HepG2 (cell line): ENCODE measurements at regions not wholly inside any gene's neighbourhood (a gene's known extent, or its start where the extent isn't known, plus 50 kb on each side); places are given as distances from the start of the nearest gene placed in this dataset.

Experiments used
- AGO2 ChIP-seq: fragments of 200-400 bp; formaldehyde crosslinking; optimal IDR thresholded peaks from 2 replicates; pipeline ENCODE3; 2017; ENCODE audit warnings: mild to moderate bottlenecking, low read depth, low read length, moderate library complexity
- DDIT3 ChIP-seq: sonication (generic); formaldehyde crosslinking; IDR thresholded peaks from 2 replicates; pipeline ENCODE4 v1.4.0; 2020; ENCODE audit warnings: mild to moderate bottlenecking, missing genetic modification reagents
- DNMT3B ChIP-seq: conservative IDR thresholded peaks from 2 replicates; pipeline ENCODE4 v1.6.1; 2016; ENCODE audit warnings: missing biosample characterization, control low read depth
- HMG20A ChIP-seq: IDR thresholded peaks from 2 replicates; pipeline ENCODE4 v1.6.1; 2016; ENCODE audit warnings: borderline replicate concordance
- HMG20B ChIP-seq: conservative IDR thresholded peaks from 2 replicates; pipeline ENCODE4 v1.6.1; 2016; ENCODE audit warnings: missing genetic modification reagents, missing compliant biosample characterization
- ISX ChIP-seq: sonication (generic); formaldehyde crosslinking; conservative IDR thresholded peaks from 2 replicates; pipeline ENCODE4 v1.5.0; 2020; ENCODE audit warnings: missing genetic modification reagents
- PHB2 ChIP-seq: fragments of 450-650 bp; IDR thresholded peaks from 2 replicates; pipeline ENCODE4 v1.6.1; 2018; ENCODE audit not compliant: partially characterized antibody
- POGZ ChIP-seq: sonication (generic); formaldehyde crosslinking; IDR thresholded peaks from 2 replicates; pipeline ENCODE4 v1.4.0; 2020; ENCODE audit warnings: mild to moderate bottlenecking, missing genetic modification reagents
- RELA ChIP-seq: sonication (generic); formaldehyde crosslinking; IDR thresholded peaks from 2 replicates; pipeline ENCODE4 v1.4.0; 2020; ENCODE audit warnings: missing genetic modification reagents
- THAP8 ChIP-seq: sonication (generic); formaldehyde crosslinking; IDR thresholded peaks from 2 replicates; pipeline ENCODE4 v1.5.1; 2020; ENCODE audit warnings: missing genetic modification reagents, mild to moderate bottlenecking, borderline replicate concordance
- YEATS4 ChIP-seq: sonication (generic); formaldehyde crosslinking; IDR thresholded peaks from 2 replicates; pipeline ENCODE4 v1.4.0; 2020; ENCODE audit warnings: missing genetic modification reagents, borderline replicate concordance
- ZNF367 ChIP-seq: sonication (generic); formaldehyde crosslinking; IDR thresholded peaks from 2 replicates; pipeline ENCODE4 v1.4.0; 2020; ENCODE audit warnings: missing genetic modification reagents, borderline replicate concordance
- ZNF580 ChIP-seq: IDR thresholded peaks from 2 replicates; pipeline ENCODE4 v1.6.1; 2016; ENCODE audit warnings: low read depth, borderline replicate concordance
- TF ChIP-seq, protein P1 (sequence below): sonication (generic); formaldehyde crosslinking; IDR thresholded peaks from 2 replicates; pipeline ENCODE4 v1.5.0; 2020; ENCODE audit warnings: missing genetic modification reagents
- TF ChIP-seq, protein P2 (sequence below): sonication (generic); formaldehyde crosslinking; IDR thresholded peaks from 2 replicates; pipeline ENCODE4 v1.9.0; 2021; ENCODE audit warnings: missing genetic modification reagents, borderline replicate concordance
- TF ChIP-seq, protein P3 (sequence below): sonication (generic); formaldehyde crosslinking; IDR thresholded peaks from 2 replicates; pipeline ENCODE4 v1.9.0; 2021; ENCODE audit warnings: missing genetic modification reagents, borderline replicate concordance
- TF ChIP-seq, protein P4 (sequence below): sonication (generic); formaldehyde crosslinking; IDR thresholded peaks from 2 replicates; pipeline ENCODE4 v1.4.0; 2020; ENCODE audit warnings: mild to moderate bottlenecking, missing genetic modification reagents

DNA sequence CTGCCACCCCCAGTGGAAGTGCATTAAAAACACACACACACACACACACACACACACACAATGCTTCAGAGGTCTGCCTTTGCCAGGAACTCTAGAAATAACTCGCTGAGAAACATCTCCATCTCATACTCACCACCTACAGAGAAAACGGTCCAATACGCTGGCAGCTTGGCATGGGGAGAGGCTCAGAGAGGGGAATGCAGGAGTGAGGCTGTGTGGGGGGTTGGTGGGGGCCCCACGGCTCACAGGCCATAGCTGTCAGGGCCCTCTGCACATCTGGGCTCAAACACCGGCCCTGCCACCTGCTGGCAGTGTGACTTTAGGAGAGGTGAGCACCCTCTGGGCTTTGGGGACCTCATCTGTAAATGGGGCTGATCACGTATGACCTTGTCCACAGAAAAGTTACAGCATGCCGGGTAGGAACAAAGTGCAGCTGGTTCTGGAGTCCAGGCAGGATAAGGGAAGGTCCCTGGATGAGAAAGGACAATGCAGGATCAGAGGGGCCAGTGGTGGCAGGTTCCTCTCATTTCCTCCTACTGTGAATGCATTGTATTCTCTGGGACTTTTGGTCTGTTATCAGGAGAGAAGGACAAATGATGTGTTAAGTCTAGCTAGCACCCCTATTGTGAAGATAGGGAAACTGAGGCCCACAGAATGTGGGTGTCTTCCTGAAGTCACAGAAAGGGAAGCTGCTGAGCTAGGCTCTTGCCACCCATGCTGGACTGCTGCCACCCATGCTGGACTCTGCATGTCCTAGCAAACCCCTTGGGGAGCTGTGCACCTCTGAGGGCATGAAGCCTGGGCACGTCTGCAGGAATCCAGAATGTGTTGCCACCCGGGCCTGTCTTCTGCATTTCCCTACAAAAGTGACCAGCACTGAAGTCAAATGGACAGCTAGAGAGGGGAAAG, 404.6 kb downstream of the RPS24 start (continued):
- peak; percentile 66; the same call in 1 of the 2 replicates for TF ChIP-seq POGZ (CRISPR knock-in tag)
- TF ChIP-seq, protein P1, sequence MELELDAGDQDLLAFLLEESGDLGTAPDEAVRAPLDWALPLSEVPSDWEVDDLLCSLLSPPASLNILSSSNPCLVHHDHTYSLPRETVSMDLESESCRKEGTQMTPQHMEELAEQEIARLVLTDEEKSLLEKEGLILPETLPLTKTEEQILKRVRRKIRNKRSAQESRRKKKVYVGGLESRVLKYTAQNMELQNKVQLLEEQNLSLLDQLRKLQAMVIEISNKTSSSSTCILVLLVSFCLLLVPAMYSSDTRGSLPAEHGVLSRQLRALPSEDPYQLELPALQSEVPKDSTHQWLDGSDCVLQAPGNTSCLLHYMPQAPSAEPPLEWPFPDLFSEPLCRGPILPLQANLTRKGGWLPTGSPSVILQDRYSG (CRISPR knock-in tag): no peak
- no peak for TF ChIP-seq ZNF367 (CRISPR knock-in tag)
- TF ChIP-seq THAP8 (CRISPR knock-in tag): no peak
- TF ChIP-seq, protein P2, sequence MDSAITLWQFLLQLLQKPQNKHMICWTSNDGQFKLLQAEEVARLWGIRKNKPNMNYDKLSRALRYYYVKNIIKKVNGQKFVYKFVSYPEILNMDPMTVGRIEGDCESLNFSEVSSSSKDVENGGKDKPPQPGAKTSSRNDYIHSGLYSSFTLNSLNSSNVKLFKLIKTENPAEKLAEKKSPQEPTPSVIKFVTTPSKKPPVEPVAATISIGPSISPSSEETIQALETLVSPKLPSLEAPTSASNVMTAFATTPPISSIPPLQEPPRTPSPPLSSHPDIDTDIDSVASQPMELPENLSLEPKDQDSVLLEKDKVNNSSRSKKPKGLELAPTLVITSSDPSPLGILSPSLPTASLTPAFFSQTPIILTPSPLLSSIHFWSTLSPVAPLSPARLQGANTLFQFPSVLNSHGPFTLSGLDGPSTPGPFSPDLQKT (CRISPR knock-in tag): no peak
- TF ChIP-seq YEATS4 (CRISPR knock-in tag): no peak
- no peak for TF ChIP-seq RELA (CRISPR knock-in tag)
- no peak for TF ChIP-seq DNMT3B
- no peak for TF ChIP-seq HMG20B (CRISPR knock-in tag)
- TF ChIP-seq ZNF580: peak; percentile 57; the same call in 1 of the 2 replicates
- TF ChIP-seq PHB2: no peak
- TF ChIP-seq, protein P3, sequence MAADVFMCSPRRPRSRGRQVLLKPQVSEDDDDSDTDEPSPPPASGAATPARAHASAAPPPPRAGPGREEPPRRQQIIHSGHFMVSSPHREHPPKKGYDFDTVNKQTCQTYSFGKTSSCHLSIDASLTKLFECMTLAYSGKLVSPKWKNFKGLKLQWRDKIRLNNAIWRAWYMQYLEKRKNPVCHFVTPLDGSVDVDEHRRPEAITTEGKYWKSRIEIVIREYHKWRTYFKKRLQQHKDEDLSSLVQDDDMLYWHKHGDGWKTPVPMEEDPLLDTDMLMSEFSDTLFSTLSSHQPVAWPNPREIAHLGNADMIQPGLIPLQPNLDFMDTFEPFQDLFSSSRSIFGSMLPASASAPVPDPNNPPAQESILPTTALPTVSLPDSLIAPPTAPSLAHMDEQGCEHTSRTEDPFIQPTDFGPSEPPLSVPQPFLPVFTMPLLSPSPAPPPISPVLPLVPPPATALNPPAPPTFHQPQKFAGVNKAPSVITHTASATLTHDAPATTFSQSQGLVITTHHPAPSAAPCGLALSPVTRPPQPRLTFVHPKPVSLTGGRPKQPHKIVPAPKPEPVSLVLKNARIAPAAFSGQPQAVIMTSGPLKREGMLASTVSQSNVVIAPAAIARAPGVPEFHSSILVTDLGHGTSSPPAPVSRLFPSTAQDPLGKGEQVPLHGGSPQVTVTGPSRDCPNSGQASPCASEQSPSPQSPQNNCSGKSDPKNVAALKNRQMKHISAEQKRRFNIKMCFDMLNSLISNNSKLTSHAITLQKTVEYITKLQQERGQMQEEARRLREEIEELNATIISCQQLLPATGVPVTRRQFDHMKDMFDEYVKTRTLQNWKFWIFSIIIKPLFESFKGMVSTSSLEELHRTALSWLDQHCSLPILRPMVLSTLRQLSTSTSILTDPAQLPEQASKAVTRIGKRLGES (CRISPR knock-in tag): no peak
- no peak for TF ChIP-seq AGO2
- TF ChIP-seq DDIT3 (CRISPR knock-in tag): no peak
- no peak for TF ChIP-seq ISX
- TF ChIP-seq, protein P4, sequence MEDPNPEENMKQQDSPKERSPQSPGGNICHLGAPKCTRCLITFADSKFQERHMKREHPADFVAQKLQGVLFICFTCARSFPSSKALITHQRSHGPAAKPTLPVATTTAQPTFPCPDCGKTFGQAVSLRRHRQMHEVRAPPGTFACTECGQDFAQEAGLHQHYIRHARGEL (CRISPR knock-in tag): no peak
- peak; percentile 54 for TF ChIP-seq HMG20A (CRISPR knock-in tag)
